ENCODE measurements at regions not wholly inside any gene's neighbourhood (a gene's known extent, or its start where the extent isn't known, plus 50 kb on each side); places are given as distances from the start of the nearest gene placed in this dataset.

DNA sequence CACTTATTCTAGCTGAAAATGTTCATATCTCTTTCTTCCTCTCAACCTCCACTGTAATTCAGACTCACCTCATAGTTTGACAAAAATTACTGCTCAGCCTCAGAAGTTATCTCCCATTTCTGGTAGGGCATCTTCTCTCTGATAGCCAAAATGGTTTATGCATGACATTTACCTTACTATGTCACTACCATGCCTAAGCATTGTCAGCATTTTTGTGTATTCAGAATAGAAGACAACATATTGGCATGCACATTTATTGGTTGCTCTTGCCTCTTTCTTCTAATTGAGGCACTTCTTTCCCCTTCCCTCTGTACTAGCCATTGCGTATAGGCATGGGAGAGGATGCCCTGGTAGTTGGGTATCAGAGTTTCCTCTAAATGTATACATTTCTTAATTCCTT is 406.1 kb upstream of the DCC start:
- TF ChIP-seq, protein P1, sequence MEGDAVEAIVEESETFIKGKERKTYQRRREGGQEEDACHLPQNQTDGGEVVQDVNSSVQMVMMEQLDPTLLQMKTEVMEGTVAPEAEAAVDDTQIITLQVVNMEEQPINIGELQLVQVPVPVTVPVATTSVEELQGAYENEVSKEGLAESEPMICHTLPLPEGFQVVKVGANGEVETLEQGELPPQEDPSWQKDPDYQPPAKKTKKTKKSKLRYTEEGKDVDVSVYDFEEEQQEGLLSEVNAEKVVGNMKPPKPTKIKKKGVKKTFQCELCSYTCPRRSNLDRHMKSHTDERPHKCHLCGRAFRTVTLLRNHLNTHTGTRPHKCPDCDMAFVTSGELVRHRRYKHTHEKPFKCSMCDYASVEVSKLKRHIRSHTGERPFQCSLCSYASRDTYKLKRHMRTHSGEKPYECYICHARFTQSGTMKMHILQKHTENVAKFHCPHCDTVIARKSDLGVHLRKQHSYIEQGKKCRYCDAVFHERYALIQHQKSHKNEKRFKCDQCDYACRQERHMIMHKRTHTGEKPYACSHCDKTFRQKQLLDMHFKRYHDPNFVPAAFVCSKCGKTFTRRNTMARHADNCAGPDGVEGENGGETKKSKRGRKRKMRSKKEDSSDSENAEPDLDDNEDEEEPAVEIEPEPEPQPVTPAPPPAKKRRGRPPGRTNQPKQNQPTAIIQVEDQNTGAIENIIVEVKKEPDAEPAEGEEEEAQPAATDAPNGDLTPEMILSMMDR (IDR thresholded peaks at IDR 0.05; ENCODE audit: low read length), result no peak
- no peak for TF ChIP-seq EZH2 (optimal IDR thresholded peaks at IDR 0.05; ENCODE audit: low read depth, low read length)
